NT2/D1 (cell line): ENCODE measurements at regions not wholly inside any gene's neighbourhood (a gene's known extent, or its start where the extent isn't known, plus 50 kb on each side); places are given as distances from the start of the nearest gene placed in this dataset.

Source experiments
- SUZ12 ChIP-seq: IDR thresholded peaks from 2 replicates; pipeline ENCODE4 v1.6.1; 2011; ENCODE audit not compliant: insufficient read length, insufficient read depth; ENCODE audit errors: extremely low read depth
- YY1 ChIP-seq: IDR thresholded peaks from 2 replicates; pipeline ENCODE4 v1.6.1; 2011; ENCODE audit not compliant: insufficient read length, insufficient read depth
- ZNF274 ChIP-seq: IDR thresholded peaks from 2 replicates; pipeline ENCODE4 v1.6.1; 2011; ENCODE audit warnings: mild to moderate bottlenecking, low read depth, low read length

DNA sequence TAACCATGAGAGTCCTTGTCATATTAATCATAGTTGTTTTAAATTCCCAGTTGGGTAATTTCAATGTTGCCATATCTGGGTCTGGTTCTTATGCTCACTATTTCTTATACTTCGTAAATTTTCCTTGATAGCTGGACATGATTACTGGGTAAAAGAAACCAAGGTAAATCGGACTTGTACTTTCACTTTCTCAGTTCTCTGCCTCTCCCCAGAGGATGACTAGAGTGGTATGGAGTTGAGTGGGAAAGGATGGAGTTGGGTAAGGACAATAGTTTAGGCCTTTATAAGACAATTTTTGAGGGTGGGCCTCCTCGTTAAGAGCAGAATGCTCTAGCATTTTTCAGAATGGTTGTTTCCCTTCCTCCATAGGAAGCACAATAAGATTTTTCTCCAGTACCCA lies 106.1 kb downstream of the CRPPA start:
- TF ChIP-seq ZNF274 = no peak
- no peak for TF ChIP-seq YY1
- no peak for TF ChIP-seq SUZ12
